ENCODE measurements at regions not wholly inside any gene's neighbourhood (a gene's known extent, or its start where the extent isn't known, plus 50 kb on each side); places are given as distances from the start of the nearest gene placed in this dataset.

GRCh38 chr3:125654526-125654925 lies 59.2 kb upstream of the OSBPL11 start:
- no peak for DNase-seq
- Histone ChIP-seq H3K4me3 (no peak overlapping the region), H3K27ac (replicated peaks) (no peak overlapping the region), H3K4me1 (no peaks in the 10 kb centered on the region), H3K36me3 (no peaks in the 10 kb centered on the region), H3K9me3 (replicated peaks) (no peaks in the 10 kb centered on the region), H3K27me3 (ENCODE audit: low read depth) (no peaks in the 10 kb centered on the region)
- TF ChIP-seq CTCF (IDR thresholded peaks at IDR 0.05; ENCODE audit: borderline replicate concordance) = no peak
- intact Hi-C loops (cut with micrococcal nuclease) = no loop called here

- Histone ChIP-seq H3K27ac (replicated peaks) (no peak overlapping the region), H3K36me3 (no peaks in the 10 kb centered on the region), H3K4me1 (no peaks in the 10 kb centered on the region), H3K27me3 (ENCODE audit: low read depth) (no peaks in the 10 kb centered on the region), H3K9me3 (replicated peaks) (no peaks in the 10 kb centered on the region), H3K4me3 (no peak overlapping the region)
- intact Hi-C loops (cut with micrococcal nuclease) = no loop called here
- no peak for DNase-seq
- TF ChIP-seq CTCF (IDR thresholded peaks at IDR 0.05; ENCODE audit: borderline replicate concordance) = no peak
Measured at GRCh38 chr3:125662675-125663074, 67.4 kb upstream of the OSBPL11 start.

- intact Hi-C loops (cut with micrococcal nuclease) = no loop called here
- no peak for TF ChIP-seq CTCF (IDR thresholded peaks at IDR 0.05; ENCODE audit: borderline replicate concordance)
- no peak overlapping the region for H3K27ac ChIP-seq (replicated peaks)
- no peaks in the 10 kb centered on the region for H3K9me3 ChIP-seq (replicated peaks)
- no peaks in the 10 kb centered on the region for H3K27me3 ChIP-seq (ENCODE audit: low read depth)
- no peaks in the 10 kb centered on the region for H3K4me1 ChIP-seq
- H3K36me3 ChIP-seq = no peaks in the 10 kb centered on the region
- no peak for DNase-seq
- H3K4me3 ChIP-seq = no peak overlapping the region
Measured at GRCh38 chr3:125670352-125670751, 75.1 kb upstream of the OSBPL11 start.

GRCh38 chr3:125670945-125671344 lies 75.6 kb upstream of the OSBPL11 start:
- H3K4me3 ChIP-seq = no peak overlapping the region
- H3K27me3 ChIP-seq (ENCODE audit: low read depth) = no peaks in the 10 kb centered on the region
- no peak for TF ChIP-seq CTCF (IDR thresholded peaks at IDR 0.05; ENCODE audit: borderline replicate concordance)
- H3K9me3 ChIP-seq (replicated peaks) = no peaks in the 10 kb centered on the region
- H3K27ac ChIP-seq (replicated peaks) = no peak overlapping the region
- no peak for DNase-seq
- H3K36me3 ChIP-seq = no peaks in the 10 kb centered on the region
- intact Hi-C loops (cut with micrococcal nuclease) = no loop called here
- H3K4me1 ChIP-seq = no peaks in the 10 kb centered on the region

- Histone ChIP-seq H3K27ac (replicated peaks) (no peak overlapping the region), H3K4me3 (no peak overlapping the region), H3K27me3 (ENCODE audit: low read depth) (no peaks in the 10 kb centered on the region), H3K36me3 (no peaks in the 10 kb centered on the region), H3K9me3 (replicated peaks) (no peaks in the 10 kb centered on the region), H3K4me1 (no peaks in the 10 kb centered on the region)
- no peak for DNase-seq
- intact Hi-C loops (cut with micrococcal nuclease) = no loop called here
- no peak for TF ChIP-seq CTCF (IDR thresholded peaks at IDR 0.05; ENCODE audit: borderline replicate concordance)
Measured at GRCh38 chr3:125671461-125672243, 76.4 kb upstream of the OSBPL11 start.

Data from left ventricle myocardium inferior (tissue), 1 donor.